IMR-90 (cell line): ENCODE measurements at regions not wholly inside any gene's neighbourhood (a gene's known extent, or its start where the extent isn't known, plus 50 kb on each side); places are given as distances from the start of the nearest gene placed in this dataset.

Source experiments
- ATAC-seq: fragments of 200-7000 bp; cut with Tn5 transposase; 2 replicates; pipeline ENCODE4 v1.9.1; 2020; ENCODE audit warnings: low read depth, mild to moderate bottlenecking, moderate library complexity
- BruUV-seq: library from RNA; stranded (reverse); fragments of 400-500 nt; replicated peaks from 2 replicates; lab custom pipeline; 2021; lab: Mats Ljungman, UMichigan
- CTCF ChIA-PET: fragments of 300-600 bp; formaldehyde crosslinking; extraction: SDS; loops from one replicate; lab custom pipeline; 2021; ENCODE audit warnings: antibody characterized with exemption; lab: Yijun Ruan, JAX
- POLR2A ChIA-PET: fragments of 300-600 bp; sonication (Branson Sonifier 250); formaldehyde crosslinking; loops from one replicate; lab custom pipeline; 2022; ENCODE audit warnings: antibody characterized with exemption; ENCODE audit not compliant: unreplicated experiment; lab: Charles Lee
- DNase-seq: peaks from one replicate; pipeline ENCODE4 v3.0.0; 2013
- H2AFZ ChIP-seq: replicated peaks from 2 replicates; pipeline ENCODE3; 2013; ENCODE audit warnings: low read length, mild to moderate bottlenecking; ENCODE audit not compliant: poor library complexity
- H2AK5ac ChIP-seq: 2 replicates; pipeline ENCODE4 v1.6.1; 2013; ENCODE audit warnings: low read depth, low read length, inconsistent platforms
- H2AK9ac ChIP-seq: replicated peaks from 2 replicates; pipeline ENCODE3; 2013; ENCODE audit warnings: mild to moderate bottlenecking, low read depth, low read length, moderate library complexity; ENCODE audit not compliant: poor library complexity
- H2BK120ac ChIP-seq: 2 replicates; pipeline ENCODE4 v1.6.1; 2013; ENCODE audit warnings: low read depth, low read length, inconsistent platforms
- H2BK15ac ChIP-seq: 3 replicates; pipeline ENCODE4 v1.6.1; 2013; ENCODE audit warnings: low read depth, low read length, inconsistent platforms
- H2BK20ac ChIP-seq: 2 replicates; pipeline ENCODE4 v1.6.1; 2013; ENCODE audit warnings: low read depth, mild to moderate bottlenecking, inconsistent platforms, low read length, moderate library complexity
- H2BK5ac ChIP-seq: 2 replicates; pipeline ENCODE4 v1.6.1; 2013; ENCODE audit warnings: mild to moderate bottlenecking, low read depth, low read length, inconsistent platforms; ENCODE audit not compliant: poor library complexity, severe bottlenecking
- H3K14ac ChIP-seq: replicated peaks from 2 replicates; pipeline ENCODE4 v1.6.1; 2013; ENCODE audit warnings: low read depth, low read length, inconsistent platforms
- H3K18ac ChIP-seq: 2 replicates; pipeline ENCODE4 v1.6.1; 2013; ENCODE audit warnings: low read depth, low read length, control low read depth
- H3K23ac ChIP-seq: 2 replicates; pipeline ENCODE4 v1.6.1; 2013; ENCODE audit warnings: low read depth, low read length, inconsistent platforms
- H3K27ac ChIP-seq: 2 replicates; pipeline ENCODE4 v1.5.1; 2013; ENCODE audit warnings: mild to moderate bottlenecking, control low read depth, low read length; ENCODE audit not compliant: insufficient read depth
- H3K27me3 ChIP-seq: 2 replicates; pipeline ENCODE4 v1.6.1; 2013; ENCODE audit warnings: low read length; ENCODE audit not compliant: control insufficient read depth, insufficient read depth
- H3K36me3 ChIP-seq: 2 replicates; pipeline ENCODE4 v1.6.1; 2013; ENCODE audit warnings: low read length, mixed read lengths; ENCODE audit not compliant: control insufficient read depth, insufficient read depth
- H3K4ac ChIP-seq: 2 replicates; pipeline ENCODE4 v1.6.1; 2013; ENCODE audit warnings: low read depth, low read length, inconsistent platforms
- H3K4me1 ChIP-seq: 2 replicates; pipeline ENCODE4 v1.6.1; 2013; ENCODE audit warnings: low read length, mixed read lengths; ENCODE audit not compliant: control insufficient read depth, insufficient read depth
- H3K4me2 ChIP-seq: 2 replicates; pipeline ENCODE4 v1.6.1; 2013; ENCODE audit warnings: low read depth, mild to moderate bottlenecking, control low read depth, low read length, moderate library complexity
- H3K4me3 ChIP-seq: 2 replicates; pipeline ENCODE4 v1.5.1; 2013; ENCODE audit warnings: low read depth, mild to moderate bottlenecking, control low read depth, low read length, moderate library complexity; ENCODE audit not compliant: insufficient read depth
- H3K56ac ChIP-seq: 2 replicates; pipeline ENCODE4 v1.6.1; 2013; ENCODE audit warnings: low read length, inconsistent platforms; ENCODE audit not compliant: insufficient read depth; ENCODE audit errors: extremely low read depth
- H3K79me1 ChIP-seq, 2 experiments: 2 replicates each; pipeline ENCODE4 v1.6.1; 2013; ENCODE audit warnings: low read length in 2 of 2, inconsistent platforms in 1 of 2, low read depth in 1 of 2
- H3K9ac ChIP-seq: 2 replicates; pipeline ENCODE4 v1.6.1; 2013; ENCODE audit warnings: low read depth, low read length, control low read depth
- H3K9me1 ChIP-seq: 2 replicates; pipeline ENCODE4 v1.6.1; 2013; ENCODE audit warnings: low read length, inconsistent platforms; ENCODE audit not compliant: insufficient read depth
- H3K9me3 ChIP-seq: 2 replicates; pipeline ENCODE4 v1.6.1; 2013; ENCODE audit warnings: low read length; ENCODE audit not compliant: control insufficient read depth, insufficient read depth
- H4K20me1 ChIP-seq: 2 replicates; pipeline ENCODE4 v1.6.1; 2013; ENCODE audit warnings: low read length, inconsistent platforms; ENCODE audit not compliant: insufficient read depth
- H4K5ac ChIP-seq: 2 replicates; pipeline ENCODE4 v1.6.1; 2013; ENCODE audit warnings: mild to moderate bottlenecking, low read depth, low read length, control low read depth
- H4K8ac ChIP-seq, 2 experiments: 2 replicates each; pipeline ENCODE4 v1.6.1; 2013; ENCODE audit warnings: low read depth in 2 of 2, low read length in 2 of 2, control low read depth in 1 of 2, inconsistent platforms in 1 of 2
- H4K91ac ChIP-seq: 2 replicates; pipeline ENCODE4 v1.6.1; 2013; ENCODE audit warnings: low read depth, low read length, inconsistent platforms; ENCODE audit not compliant: insufficient read depth
- BHLHE40 ChIP-seq: fragments of 150-350 bp; IDR thresholded peaks from 2 replicates; pipeline ENCODE4 v1.6.1; 2016; ENCODE audit warnings: mild to moderate bottlenecking, low read depth, low read length
- CEBPB ChIP-seq: IDR thresholded peaks from 2 replicates; pipeline ENCODE4 v1.6.1; 2012; ENCODE audit warnings: low read depth, low read length, improper control_type of control experiment
- CHD1 ChIP-seq: IDR thresholded peaks from 2 replicates; pipeline ENCODE4 v1.6.1; 2012; ENCODE audit warnings: low read depth, low read length, improper control_type of control experiment
- ELK1 ChIP-seq: fragments of 150-350 bp; IDR thresholded peaks from 2 replicates; pipeline ENCODE4 v1.6.1; 2016; ENCODE audit warnings: low read depth, mild to moderate bottlenecking, low read length, moderate library complexity, borderline replicate concordance
- FOS ChIP-seq: fragments of 150-350 bp; IDR thresholded peaks from 2 replicates; pipeline ENCODE4 v1.6.1; 2016; ENCODE audit warnings: low read depth, low read length
- MAFK ChIP-seq: IDR thresholded peaks from 2 replicates; pipeline ENCODE4 v1.6.1; 2012; ENCODE audit warnings: low read depth, low read length, improper control_type of control experiment
- MAZ ChIP-seq: IDR thresholded peaks from 2 replicates; pipeline ENCODE4 v1.6.1; 2012; ENCODE audit warnings: low read depth, mild to moderate bottlenecking, low read length, improper control_type of control experiment, moderate library complexity, borderline replicate concordance
- MXI1 ChIP-seq: IDR thresholded peaks from 2 replicates; pipeline ENCODE4 v1.6.1; 2012; ENCODE audit warnings: low read depth, mild to moderate bottlenecking, low read length, moderate library complexity, borderline replicate concordance
- NFE2L2 ChIP-seq: fragments of 150-350 bp; IDR thresholded peaks from 2 replicates; pipeline ENCODE4 v1.6.1; 2016; ENCODE audit warnings: low read depth, mild to moderate bottlenecking, low read length
- POLR2A ChIP-seq: IDR thresholded peaks from 2 replicates; pipeline ENCODE4 v1.6.1; 2012; ENCODE audit warnings: mild to moderate bottlenecking, low read depth, low read length
- RAD21 ChIP-seq: IDR thresholded peaks from 2 replicates; pipeline ENCODE4 v1.6.1; 2012; ENCODE audit warnings: low read length, improper control_type of control experiment
- RCOR1 ChIP-seq: IDR thresholded peaks from 2 replicates; pipeline ENCODE4 v1.6.1; 2012; ENCODE audit warnings: mild to moderate bottlenecking, low read length, improper control_type of control experiment; ENCODE audit not compliant: insufficient replicate concordance
- RFX5 ChIP-seq: IDR thresholded peaks from 2 replicates; pipeline ENCODE4 v1.8.0; 2012; ENCODE audit warnings: low read depth, mild to moderate bottlenecking, low read length, moderate library complexity
- SMC3 ChIP-seq: fragments of 150-350 bp; IDR thresholded peaks from 2 replicates; pipeline ENCODE4 v1.6.1; 2016; ENCODE audit warnings: low read depth, mild to moderate bottlenecking, antibody characterized with exemption, low read length, moderate library complexity
- USF2 ChIP-seq: fragments of 150-350 bp; IDR thresholded peaks from 2 replicates; pipeline ENCODE4 v1.6.1; 2017; ENCODE audit warnings: mild to moderate bottlenecking, antibody characterized with exemption, low read length, low read depth
- WGBS, 2 experiments: methylation state at CpG; one replicate each; pipeline versions ENCODE4 v1.1.5 to v1.1.7; 2013; ENCODE audit warnings: missing lambda C conversion rate in 2 of 2; ENCODE audit not compliant: insufficient read length in 1 of 2; ENCODE audit errors: extremely low coverage in 2 of 2; 5-methylcytosine and 5-hydroxymethylcytosine counted together
- dilution Hi-C: fragments of 300-500 bp; cut with HindIII; formaldehyde crosslinking; loops from one replicate; pipeline ENCODE4 v1.14.3; 2018; ENCODE audit warnings: low sequenced_read_pairs; ENCODE audit not compliant: unreplicated experiment
- in situ Hi-C: fragments of 300-500 bp; cut with MboI; formaldehyde crosslinking; loops from 3 replicates; pipeline ENCODE4 v1.14.3; 2019; ENCODE audit warnings: low sequenced_read_pairs, inconsistent platforms, mixed read lengths
- intact Hi-C: fragments of 100-400 bp; cut with micrococcal nuclease; formaldehyde crosslinking; loops from 2 replicates; pipeline ENCODE4 v1.10.0; 2022

DNA sequence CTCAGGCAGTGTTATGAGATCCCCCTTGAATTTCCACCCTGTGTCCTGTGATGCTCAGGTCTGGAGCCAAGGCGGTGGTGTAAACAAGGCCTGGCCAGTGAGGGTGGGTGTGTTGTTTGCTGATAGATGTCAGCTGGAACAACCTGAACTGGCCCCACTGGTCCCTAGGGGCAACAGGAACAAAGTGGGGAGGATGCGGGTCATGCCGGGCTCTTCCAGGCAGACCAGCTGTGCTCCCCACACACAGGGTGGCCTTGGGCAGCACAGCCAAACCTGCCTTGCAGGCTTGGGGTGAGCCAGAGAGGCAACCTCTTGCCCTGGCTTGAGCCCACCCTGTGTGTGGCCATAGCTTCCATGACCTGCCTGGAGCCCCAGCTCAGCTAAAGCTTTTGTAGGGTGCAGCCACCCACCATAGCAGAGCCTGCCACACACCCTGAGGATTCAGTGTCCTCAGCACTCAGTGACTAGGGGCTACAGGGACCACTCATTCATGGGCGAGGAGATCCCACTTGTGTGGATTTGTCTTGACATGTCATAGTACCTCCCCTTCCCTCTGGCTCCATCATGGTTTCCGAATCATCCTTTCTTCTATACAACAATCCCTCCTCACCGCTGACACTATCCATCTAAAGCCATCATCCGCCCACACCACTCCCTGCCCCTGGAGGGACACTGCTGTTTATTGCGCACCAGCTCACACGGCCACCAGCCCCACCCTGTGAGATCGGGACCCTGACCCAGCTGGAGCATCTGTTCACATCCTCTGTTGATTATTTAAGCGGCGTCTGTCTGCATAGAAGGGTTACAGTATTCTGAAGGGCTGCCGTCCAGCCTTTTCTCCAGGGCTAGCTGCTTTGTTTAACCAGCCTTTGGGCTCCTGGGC is 268.8 kb downstream of the CYP26B1 start (continued):
- no peak for TF ChIP-seq RAD21

DNA sequence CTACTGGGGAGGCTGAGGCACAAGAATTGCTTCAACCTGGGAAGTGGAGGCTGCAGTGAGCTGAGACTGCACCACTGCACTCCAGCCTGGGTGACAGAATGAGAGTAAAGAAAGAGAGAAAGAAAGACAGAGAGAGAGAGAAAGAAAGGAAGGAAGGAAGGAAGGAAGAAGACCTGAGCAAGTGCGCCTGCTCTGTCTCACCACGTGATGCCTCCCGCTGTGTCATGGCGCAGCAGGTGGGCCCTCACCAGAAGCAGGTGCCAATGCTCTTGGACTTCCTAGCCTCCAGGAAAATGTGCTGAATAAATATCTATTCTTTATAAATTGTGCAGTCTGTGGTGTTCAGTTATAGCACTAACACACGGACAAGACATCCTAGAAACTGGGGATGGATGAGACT is 270.0 kb downstream of the CYP26B1 start:
- no peak overlapping the region for H3K4ac ChIP-seq
- H3K23ac ChIP-seq: no peak overlapping the region
- H3K56ac ChIP-seq: no peak overlapping the region
- H3K4me1 ChIP-seq: peaks cover 19% of the 10 kb centered on the region
- H3K27me3 ChIP-seq: peaks cover 8% of the 10 kb centered on the region
- no peak overlapping the region for H3K14ac ChIP-seq
- no peak overlapping the region for H2BK15ac ChIP-seq
- H3K9ac ChIP-seq: no peak overlapping the region
- no CpG with 5 or more reads among the region's 5 CpGs for WGBS, 2 experiments
- H3K9me1 ChIP-seq: peaks cover 9% of the 10 kb centered on the region
- no peak overlapping the region for H2BK20ac ChIP-seq
- POLR2A ChIA-PET: no interaction called here
- CTCF ChIA-PET: interaction anchor here (0.8 kb wide), 1 partner anchor 10 kb away, joined by 3 read pairs; no protein-coding TSS in a partner anchor
- H2AFZ ChIP-seq: no peak overlapping the region
- no peak overlapping the region for H2AK9ac ChIP-seq
- in situ Hi-C loops (no loop called here), intact Hi-C loops (no loop called here), dilution Hi-C loops (no loop called here)
- no peak overlapping the region for H2BK120ac ChIP-seq
- H3K18ac ChIP-seq: no peak overlapping the region
- H4K91ac ChIP-seq: no peak overlapping the region
- H4K8ac ChIP-seq: no peak overlapping the region
- H3K27ac ChIP-seq: no peak overlapping the region
- H4K20me1 ChIP-seq: no peaks in the 10 kb centered on the region
- H3K36me3 ChIP-seq: no peaks in the 10 kb centered on the region
- no peak overlapping the region for H3K4me2 ChIP-seq
- ATAC-seq (no peak), DNase-seq (no peak)
- no peaks in the 10 kb centered on the region for H3K79me1 ChIP-seq
- H2AK5ac ChIP-seq: no peak overlapping the region
- no peak overlapping the region for H4K5ac ChIP-seq
- H3K4me3 ChIP-seq: no peak overlapping the region
- H3K9me3 ChIP-seq: no peaks in the 10 kb centered on the region
- BruUV-seq: no TSS peak
- no peak overlapping the region for H2BK5ac ChIP-seq
- no peak for TF ChIP-seq SMC3
- no peak for TF ChIP-seq RFX5
- TF ChIP-seq ELK1: no peak
- TF ChIP-seq POLR2A: no peak
- no peak for TF ChIP-seq FOS
- no peak for TF ChIP-seq MAZ
- TF ChIP-seq RCOR1: no peak
- TF ChIP-seq NFE2L2: no peak
- TF ChIP-seq CHD1: no peak
- no peak for TF ChIP-seq USF2
- TF ChIP-seq RAD21: no peak
- no peak for TF ChIP-seq MAFK
- TF ChIP-seq BHLHE40: no peak
- no peak for TF ChIP-seq MXI1
- no peak for TF ChIP-seq CEBPB
